SU-DHL-6 (cell line): ENCODE measurements at regions not wholly inside any gene's neighbourhood (a gene's known extent, or its start where the extent isn't known, plus 50 kb on each side); places are given as distances from the start of the nearest gene placed in this dataset.

Source experiments
- CTCF ChIP-seq: fragments of 200-600 bp; sonication (generic); IDR thresholded peaks from one replicate; pipeline ENCODE4 v1.5.1; 2017; ENCODE audit warnings: antibody characterized with exemption, mild to moderate bottlenecking, low read length, moderate library complexity; ENCODE audit not compliant: insufficient read depth, poor library complexity, severe bottlenecking
- EZH2phosphoT487 ChIP-seq: fragments of 200-600 bp; sonication (generic), shearing (Covaris generic); conservative IDR thresholded peaks from 2 replicates; pipeline ENCODE4 v1.6.1; 2018; ENCODE audit warnings: mild to moderate bottlenecking, antibody characterized with exemption, low read length, moderate library complexity, mixed read lengths

- TF ChIP-seq CTCF = no peak
- no peak for TF ChIP-seq EZH2phosphoT487
Measured at GRCh38 chr14:81963846-81964245, 430.2 kb upstream of the SEL1L start.
